Progenitor cell of endocrine pancreas (in vitro differentiated cells): ENCODE measurements at regions not wholly inside any gene's neighbourhood (a gene's known extent, or its start where the extent isn't known, plus 50 kb on each side); places are given as distances from the start of the nearest gene placed in this dataset.
"Not testable (repeated sequence)": the region's sequence is repeated elsewhere in the genome, so short reads cannot be mapped to it uniquely, and the experiment has no call there.

Source experiments
- DNase-seq: peaks from one replicate; pipeline ENCODE4 v3.0.0; 2021; ENCODE audit warnings: low spot score; ENCODE audit not compliant: unreplicated experiment
- H3K27ac Mint-ChIP-seq: 2 replicates; pipeline ENCODE4 v1.8.0; 2021; ENCODE audit warnings: mild to moderate bottlenecking, moderate library complexity, mixed read lengths
- H3K27me3 Mint-ChIP-seq: 2 replicates; pipeline ENCODE4 v1.8.0; 2021; ENCODE audit warnings: mixed read lengths
- H3K36me3 Mint-ChIP-seq: 2 replicates; pipeline ENCODE4 v1.8.0; 2022; ENCODE audit warnings: mixed read lengths; ENCODE audit not compliant: insufficient read depth
- H3K4me1 Mint-ChIP-seq: 2 replicates; pipeline ENCODE4 v1.8.0; 2021; ENCODE audit warnings: low read depth, mixed read lengths
- H3K4me3 Mint-ChIP-seq: 2 replicates; pipeline ENCODE4 v1.8.0; 2021; ENCODE audit warnings: low read depth, mild to moderate bottlenecking, moderate library complexity, mixed read lengths
- H3K9me3 Mint-ChIP-seq: 2 replicates; pipeline ENCODE4 v1.8.0; 2021; ENCODE audit warnings: low read depth, mixed read lengths
- TF ChIP-seq, protein P1 (sequence below): fragments of 200-600 bp; sonication (generic); IDR thresholded peaks from one replicate; pipeline ENCODE4 v1.5.0; 2021; ENCODE audit warnings: antibody characterized with exemption, mild to moderate bottlenecking; ENCODE audit not compliant: unreplicated experiment

DNA sequence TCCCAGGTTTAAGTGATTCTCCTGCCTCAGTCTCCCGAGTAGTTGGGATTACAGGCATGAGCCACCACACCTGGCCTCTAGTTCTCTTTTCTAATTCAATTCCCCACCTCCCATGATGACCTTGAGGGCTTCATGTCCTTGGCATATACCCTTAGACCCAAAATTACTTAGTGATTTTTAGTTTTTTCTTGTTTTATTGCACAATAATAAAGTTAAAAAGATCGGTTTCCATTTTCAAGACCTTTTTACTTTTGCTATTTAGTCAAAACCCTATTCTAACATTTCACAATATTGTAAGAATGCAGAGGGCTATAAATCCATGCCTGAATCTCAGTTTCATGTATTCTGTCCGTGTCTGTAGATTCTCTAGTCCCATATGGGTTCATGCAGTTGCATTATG lies 354.6 kb upstream of the FANCL start:
- TF ChIP-seq, protein P1, sequence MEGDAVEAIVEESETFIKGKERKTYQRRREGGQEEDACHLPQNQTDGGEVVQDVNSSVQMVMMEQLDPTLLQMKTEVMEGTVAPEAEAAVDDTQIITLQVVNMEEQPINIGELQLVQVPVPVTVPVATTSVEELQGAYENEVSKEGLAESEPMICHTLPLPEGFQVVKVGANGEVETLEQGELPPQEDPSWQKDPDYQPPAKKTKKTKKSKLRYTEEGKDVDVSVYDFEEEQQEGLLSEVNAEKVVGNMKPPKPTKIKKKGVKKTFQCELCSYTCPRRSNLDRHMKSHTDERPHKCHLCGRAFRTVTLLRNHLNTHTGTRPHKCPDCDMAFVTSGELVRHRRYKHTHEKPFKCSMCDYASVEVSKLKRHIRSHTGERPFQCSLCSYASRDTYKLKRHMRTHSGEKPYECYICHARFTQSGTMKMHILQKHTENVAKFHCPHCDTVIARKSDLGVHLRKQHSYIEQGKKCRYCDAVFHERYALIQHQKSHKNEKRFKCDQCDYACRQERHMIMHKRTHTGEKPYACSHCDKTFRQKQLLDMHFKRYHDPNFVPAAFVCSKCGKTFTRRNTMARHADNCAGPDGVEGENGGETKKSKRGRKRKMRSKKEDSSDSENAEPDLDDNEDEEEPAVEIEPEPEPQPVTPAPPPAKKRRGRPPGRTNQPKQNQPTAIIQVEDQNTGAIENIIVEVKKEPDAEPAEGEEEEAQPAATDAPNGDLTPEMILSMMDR = no peak
- Mint-ChIP-seq H3K27me3 (no peaks in the 10 kb centered on the region), H3K9me3 (peaks cover 6% of the 10 kb centered on the region), H3K4me3 (no peak overlapping the region), H3K4me1 (peaks cover 3% of the 10 kb centered on the region), H3K36me3 (no peaks in the 10 kb centered on the region), H3K27ac (no peak overlapping the region)
- no peak for DNase-seq

DNA sequence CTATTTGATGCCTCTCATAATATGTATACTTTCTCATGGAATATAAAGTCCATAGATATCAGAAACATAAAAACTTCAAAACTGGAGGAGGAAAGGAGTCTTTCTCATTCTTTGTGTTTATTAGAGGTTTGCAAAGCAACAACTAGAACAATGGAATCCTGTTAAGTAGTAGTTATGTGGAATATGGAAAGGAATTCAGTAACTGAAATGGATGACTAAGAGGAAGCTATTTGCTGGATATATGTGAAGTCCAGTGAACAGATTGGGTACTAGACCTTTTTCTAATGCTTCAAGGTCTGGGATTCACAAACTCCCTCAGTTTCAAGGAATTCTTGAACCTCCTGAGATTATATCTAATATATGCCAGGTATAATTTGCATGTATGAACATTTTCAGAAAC lies 353.6 kb upstream of the FANCL start:
- no peaks in the 10 kb centered on the region for H3K27me3 Mint-ChIP-seq
- H3K9me3 Mint-ChIP-seq = peaks cover 6% of the 10 kb centered on the region
- no peak overlapping the region for H3K4me3 Mint-ChIP-seq
- TF ChIP-seq, protein P1 = no peak
- peaks cover 3% of the 10 kb centered on the region for H3K4me1 Mint-ChIP-seq
- DNase-seq = no peak
- H3K27ac Mint-ChIP-seq = no peak overlapping the region
- H3K36me3 Mint-ChIP-seq = no peaks in the 10 kb centered on the region

DNA sequence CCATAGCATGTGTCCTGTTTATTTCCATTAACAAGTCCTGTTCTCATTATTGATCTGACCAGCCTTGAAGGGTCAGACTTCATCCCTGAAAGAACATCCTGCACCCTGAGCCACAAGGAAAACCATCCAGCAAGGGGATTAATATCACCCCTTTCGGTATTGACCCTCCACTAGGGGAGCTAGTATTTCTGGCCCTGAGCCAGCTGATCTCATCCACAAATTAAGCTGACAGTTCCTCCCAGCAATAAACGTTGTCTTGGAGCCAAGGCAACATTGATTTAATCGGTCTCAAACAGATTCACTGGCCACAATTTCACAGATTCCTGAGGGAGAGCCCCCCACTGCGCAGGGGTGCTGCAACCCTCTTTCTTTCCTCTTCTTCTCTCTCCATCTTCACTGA lies 353.1 kb upstream of the FANCL start:
- Mint-ChIP-seq H3K27me3 (no peaks in the 10 kb centered on the region), H3K4me3 (no peak overlapping the region), H3K36me3 (no peaks in the 10 kb centered on the region), H3K4me1 (peaks cover 3% of the 10 kb centered on the region), H3K27ac (no peak overlapping the region), H3K9me3 (peaks cover 6% of the 10 kb centered on the region)
- no peak for DNase-seq
- TF ChIP-seq, protein P1 = peak; percentile 35

DNA sequence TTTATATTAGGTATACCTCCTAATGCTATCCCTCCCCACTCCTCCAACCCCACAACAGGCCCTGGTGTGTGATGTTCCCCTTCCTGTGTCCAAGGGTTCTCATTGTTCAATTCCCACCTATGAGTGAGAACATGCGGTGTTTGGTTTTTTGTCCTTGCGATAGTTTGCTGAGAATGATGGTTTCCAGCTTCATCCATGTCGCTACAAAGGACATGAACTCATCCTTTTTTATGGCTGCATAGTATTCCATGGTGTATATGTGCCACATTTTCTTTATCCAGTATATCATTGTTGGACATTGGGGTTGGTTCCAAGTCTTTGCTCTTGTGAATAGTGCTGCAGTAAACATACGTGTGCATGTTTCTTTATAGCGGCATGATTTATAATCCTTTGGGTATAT lies 345.1 kb upstream of the FANCL start:
- H3K27ac Mint-ChIP-seq, H3K9me3 Mint-ChIP-seq, H3K27me3 Mint-ChIP-seq, H3K36me3 Mint-ChIP-seq, DNase-seq, H3K4me1 Mint-ChIP-seq, H3K4me3 Mint-ChIP-seq: not testable (repeated sequence)

DNA sequence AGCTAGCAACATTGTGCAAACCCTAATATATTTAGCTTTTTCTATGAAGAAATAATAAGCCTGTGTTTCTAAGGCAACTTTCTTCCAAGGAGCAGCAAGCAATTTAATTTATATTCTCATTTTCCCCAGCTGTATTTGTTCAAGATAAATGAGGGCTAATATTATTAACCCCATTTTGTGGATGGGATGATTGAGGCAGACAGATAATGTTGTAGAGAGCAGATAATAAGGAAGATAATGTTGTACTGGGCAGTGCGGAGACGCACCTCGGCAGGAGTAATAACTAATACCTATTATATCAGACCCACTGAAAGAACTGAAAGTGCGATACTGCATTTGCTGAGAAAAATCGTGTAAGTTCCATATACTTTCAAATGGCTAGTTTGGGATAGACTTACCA lies 344.1 kb upstream of the FANCL start:
- Mint-ChIP-seq H3K27ac (no peak overlapping the region), H3K27me3 (no peaks in the 10 kb centered on the region), H3K4me3 (no peak overlapping the region), H3K36me3 (no peaks in the 10 kb centered on the region), H3K4me1 (no peaks in the 10 kb centered on the region), H3K9me3 (no peaks in the 10 kb centered on the region)
- no peak for DNase-seq
- TF ChIP-seq, protein P1 = no peak

DNA sequence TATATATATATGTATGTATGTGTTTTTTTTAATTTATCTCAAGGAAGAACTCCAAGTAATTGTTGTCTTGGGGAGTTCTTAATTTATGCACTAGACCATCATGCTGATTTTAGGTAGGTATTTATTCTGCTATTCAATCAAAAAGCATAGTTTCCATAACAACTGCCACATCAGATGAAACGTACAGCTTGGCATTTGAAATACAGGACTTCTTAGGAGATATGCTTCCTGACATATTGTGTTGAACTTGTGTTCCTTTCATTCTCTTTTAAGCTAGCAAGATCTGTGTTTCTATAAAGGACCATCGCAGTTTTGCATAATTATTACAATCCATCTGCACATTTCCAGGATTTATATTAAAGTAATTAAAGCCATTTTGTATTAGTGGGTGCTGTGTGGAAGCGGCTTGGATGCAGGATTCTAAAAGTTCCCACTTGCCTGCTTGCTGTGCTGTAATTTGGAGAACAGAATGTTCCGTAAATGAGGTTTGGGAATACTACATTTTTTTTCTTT lies 343.5 kb upstream of the FANCL start:
- H3K9me3 Mint-ChIP-seq = no peaks in the 10 kb centered on the region
- H3K27ac Mint-ChIP-seq = no peak overlapping the region
- H3K4me3 Mint-ChIP-seq = no peak overlapping the region
- H3K4me1 Mint-ChIP-seq = no peaks in the 10 kb centered on the region
- no peaks in the 10 kb centered on the region for H3K27me3 Mint-ChIP-seq
- no peak for DNase-seq
- H3K36me3 Mint-ChIP-seq = no peaks in the 10 kb centered on the region
- TF ChIP-seq, protein P1 = no peak
